Fibroblast of lung (primary cell): ENCODE measurements at regions not wholly inside any gene's neighbourhood (a gene's known extent, or its start where the extent isn't known, plus 50 kb on each side); places are given as distances from the start of the nearest gene placed in this dataset.

Experiments used
- DNase-seq, 2 donors: peaks; one replicate each; pipeline versions ENCODE4 v3.0.0 to v3.0.0-alpha.2; 2010; ENCODE audit warnings: low read depth in 2 of 2
- H2AFZ ChIP-seq: 2 replicates; pipeline ENCODE4 v1.5.1; 2012; ENCODE audit warnings: low read length, control low read depth, inconsistent platforms
- H3K27ac ChIP-seq: 2 replicates; pipeline ENCODE4 v1.5.1; 2011; ENCODE audit warnings: low read length, control low read depth; ENCODE audit not compliant: insufficient read depth
- H3K27me3 ChIP-seq: 2 replicates; pipeline ENCODE4 v1.5.1; 2011; ENCODE audit warnings: mild to moderate bottlenecking, low read length; ENCODE audit not compliant: control insufficient read depth, insufficient read depth
- H3K36me3 ChIP-seq: 2 replicates; pipeline ENCODE4 v1.5.1; 2011; ENCODE audit warnings: low read length; ENCODE audit not compliant: control insufficient read depth, insufficient read depth
- H3K4me1 ChIP-seq: 2 replicates; pipeline ENCODE4 v1.5.1; 2011; ENCODE audit warnings: low read length; ENCODE audit not compliant: control insufficient read depth, insufficient read depth; ENCODE audit errors: extremely low read depth
- H3K4me2 ChIP-seq: 2 replicates; pipeline ENCODE4 v1.5.1; 2011; ENCODE audit warnings: low read length, control low read depth; ENCODE audit not compliant: insufficient read depth; ENCODE audit errors: extremely low read depth
- H3K4me3 ChIP-seq, 4 experiments: fragments of 200-600 bp in 1 of 4; sonication (generic) in 1 of 4; replicated peaks in 1 of 4; 2 replicates each; pipeline ENCODE4 v1.5.1; 2011 to 2016; ENCODE audit warnings: low read length in 4 of 4, low read depth in 3 of 4, mild to moderate bottlenecking in 3 of 4, control low read depth in 2 of 4, inconsistent platforms in 1 of 4, mixed read lengths in 1 of 4; ENCODE audit not compliant: insufficient read depth in 1 of 4; ENCODE audit errors: control extremely low read depth in 1 of 4
- H3K79me2 ChIP-seq: 2 replicates; pipeline ENCODE4 v1.5.1; 2012; ENCODE audit warnings: mild to moderate bottlenecking, low read length, inconsistent platforms; ENCODE audit not compliant: control insufficient read depth, insufficient read depth
- H3K9ac ChIP-seq: 2 replicates; pipeline ENCODE4 v1.5.1; 2011; ENCODE audit warnings: mild to moderate bottlenecking, low read length, control low read depth; ENCODE audit not compliant: insufficient read depth
- H3K9me3 ChIP-seq: 2 replicates; pipeline ENCODE4 v1.5.1; 2012; ENCODE audit warnings: low read depth, low read length; ENCODE audit not compliant: control insufficient read depth, insufficient read depth
- H4K20me1 ChIP-seq: 2 replicates; pipeline ENCODE4 v1.5.1; 2011; ENCODE audit warnings: low read length; ENCODE audit not compliant: control insufficient read depth, insufficient read depth; ENCODE audit errors: extremely low read depth
- CTCF ChIP-seq, 2 donors: IDR thresholded peaks in 1 of 2; conservative IDR thresholded peaks in 1 of 2; 1 replicate in 1 of 2; 2 replicates in 1 of 2; pipeline ENCODE4 v1.5.1; 2011 to 2012; ENCODE audit warnings: low read length in 2 of 2, control low read depth in 1 of 2, inconsistent platforms in 1 of 2, low read depth in 1 of 2, mild to moderate bottlenecking in 1 of 2
- EZH2 ChIP-seq: IDR thresholded peaks from 2 replicates; pipeline ENCODE4 v1.5.1; 2012; ENCODE audit warnings: low read length, control low read depth, mild to moderate bottlenecking; ENCODE audit errors: missing control alignments

DNA sequence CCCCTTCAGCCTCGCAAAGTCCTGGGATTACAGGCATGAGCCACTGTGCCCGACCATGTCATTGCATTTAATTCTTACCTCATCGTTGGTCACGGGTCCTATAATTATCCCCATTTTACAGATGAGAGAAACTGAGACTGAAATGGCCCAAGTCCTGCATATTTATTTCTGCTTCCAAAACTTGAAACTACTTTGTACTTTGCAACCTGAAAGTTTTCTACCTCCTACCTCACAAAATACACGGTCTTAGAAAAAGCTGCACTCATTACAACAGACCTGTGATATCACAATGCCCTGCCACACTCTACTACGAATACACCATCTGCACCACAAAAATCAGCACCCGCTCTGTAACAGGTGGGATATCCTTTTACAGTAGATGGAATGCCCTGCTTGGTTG is 189.1 kb downstream of the ADAMTS15 start:
- Histone ChIP-seq H3K9me3 (no peaks in the 10 kb centered on the region), H3K4me2 (no peak overlapping the region), H3K27me3 (no peaks in the 10 kb centered on the region), H3K4me3 (no peak overlapping the region), H3K4me1 (peaks cover 37% of the 10 kb centered on the region), H4K20me1 (no peaks in the 10 kb centered on the region), H3K79me2 (no peaks in the 10 kb centered on the region), H3K9ac (no peak overlapping the region), H2AFZ (no peak overlapping the region), H3K36me3 (no peaks in the 10 kb centered on the region), H3K27ac (peak overlapping the region; percentile 0)
- DNase-seq, result no peak
- TF ChIP-seq CTCF (conservative IDR thresholded peaks at IDR 0.05 in 1 of 2, IDR thresholded peaks at IDR 0.05 in 1 of 2; ENCODE audit: low read depth in 1 of 2, low read length in 2 of 2) (no peak), EZH2 (no peak)

- Histone ChIP-seq H3K27me3 (no peaks in the 10 kb centered on the region), H3K9me3 (no peaks in the 10 kb centered on the region), H3K4me1 (peaks cover 37% of the 10 kb centered on the region), H3K36me3 (no peaks in the 10 kb centered on the region), H3K79me2 (no peaks in the 10 kb centered on the region), H3K4me2 (no peak overlapping the region), H3K9ac (no peak overlapping the region), H2AFZ (no peak overlapping the region), H3K4me3 (no peak overlapping the region), H4K20me1 (no peaks in the 10 kb centered on the region), H3K27ac (peak overlapping the region; percentile 0)
- peak in 1 of 2 donors; percentile 36 for DNase-seq
- TF ChIP-seq CTCF (conservative IDR thresholded peaks at IDR 0.05 in 1 of 2, IDR thresholded peaks at IDR 0.05 in 1 of 2; ENCODE audit: low read depth in 1 of 2, low read length in 2 of 2) (no peak), EZH2 (no peak)
Observed at GRCh38 chr11:130638033-130638432, 189.6 kb downstream of the ADAMTS15 start.

DNA sequence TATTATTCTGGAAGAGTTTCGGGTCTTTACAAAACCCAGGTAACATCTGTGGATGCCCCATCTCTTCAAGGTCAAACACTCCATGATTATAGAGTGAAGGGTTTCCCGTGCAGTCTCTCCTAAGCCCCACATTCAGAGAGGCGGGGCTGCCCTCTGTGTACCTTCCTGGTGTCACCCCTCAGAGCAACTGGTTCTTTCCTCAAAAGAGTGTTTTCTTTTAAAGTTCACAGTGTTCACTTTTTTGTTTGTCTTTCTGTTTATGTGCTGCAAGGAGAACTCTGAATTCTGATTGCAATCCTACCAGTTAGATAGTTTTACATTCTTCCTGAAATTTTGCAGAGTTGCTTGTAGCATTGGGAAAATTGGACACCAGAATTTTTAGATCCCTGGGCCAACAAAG is 190.2 kb downstream of the ADAMTS15 start:
- no peak overlapping the region for H3K27ac ChIP-seq
- H3K4me3 ChIP-seq, result no peak overlapping the region
- no peaks in the 10 kb centered on the region for H3K27me3 ChIP-seq
- TF ChIP-seq EZH2 (no peak), CTCF (conservative IDR thresholded peaks at IDR 0.05 in 1 of 2, IDR thresholded peaks at IDR 0.05 in 1 of 2; ENCODE audit: low read depth in 1 of 2, low read length in 2 of 2) (no peak)
- peaks cover 31% of the 10 kb centered on the region for H3K4me1 ChIP-seq
- H3K36me3 ChIP-seq, result no peaks in the 10 kb centered on the region
- H3K9ac ChIP-seq, result no peak overlapping the region
- no peak for DNase-seq
- H3K4me2 ChIP-seq, result no peak overlapping the region
- no peak overlapping the region for H2AFZ ChIP-seq
- H3K9me3 ChIP-seq, result no peaks in the 10 kb centered on the region
- H4K20me1 ChIP-seq, result no peaks in the 10 kb centered on the region
- no peaks in the 10 kb centered on the region for H3K79me2 ChIP-seq
